HepG2 (cell line): ENCODE measurements at regions not wholly inside any gene's neighbourhood (a gene's known extent, or its start where the extent isn't known, plus 50 kb on each side); places are given as distances from the start of the nearest gene placed in this dataset.
"Not testable (repeated sequence)": the region's sequence is repeated elsewhere in the genome, so short reads cannot be mapped to it uniquely, and the experiment has no call there.

ENCODE experiments used
- ATAC-seq: fragments of 200-7000 bp; cut with Tn5 transposase; 3 replicates; pipeline ENCODE4 v1.9.1; 2020; ENCODE audit warnings: mild to moderate bottlenecking, moderate library complexity
- BruUV-seq: library from RNA; stranded (reverse); fragments of 400-500 nt; replicated peaks from 2 replicates; lab custom pipeline; 2021; lab: Mats Ljungman, UMichigan
- CTCF ChIA-PET: fragments of 300-600 bp; formaldehyde crosslinking; extraction: SDS; loops from one replicate; lab custom pipeline; 2021; ENCODE audit warnings: low total read pairs, inconsistent platforms, low intra/inter-chr PET ratio; lab: Yijun Ruan, JAX
- POLR2A ChIA-PET: fragments of 350-600 bp; sonication (Branson Sonifier 250); formaldehyde crosslinking; loops from one replicate; lab custom pipeline; 2020; ENCODE audit warnings: antibody characterized with exemption, inconsistent platforms; lab: Yijun Ruan, JAX
- DNase-seq: peaks from one replicate; pipeline ENCODE4 v3.0.0-alpha.2; 2015; ENCODE audit warnings: low spot score
- FAIRE-seq: peaks from 3 replicates; lab custom pipeline; 2011; peaks lifted over from hg19 to GRCh38; lab: Jason Lieb, UNC
- H2AFZ ChIP-seq: one replicate; pipeline ENCODE4 v1.6.1; 2011; ENCODE audit warnings: low read length, inconsistent platforms
- H3K27ac ChIP-seq: fragments of 300-600 bp; 3 replicates; pipeline ENCODE4 v1.8.0; 2011; ENCODE audit warnings: mixed run types, mild to moderate bottlenecking, mixed read lengths, low read length, inconsistent platforms; ENCODE audit not compliant: insufficient read depth; ENCODE audit errors: extremely low read length
- H3K27me3 ChIP-seq, 2 experiments: fragments of 200-600 bp in 1 of 2; 2 replicates in 1 of 2; 3 replicates in 1 of 2; pipeline versions ENCODE4 v1.6.0 to v1.8.0; 2011; ENCODE audit warnings: low read length in 2 of 2, mild to moderate bottlenecking in 2 of 2, moderate library complexity in 2 of 2, inconsistent platforms in 1 of 2; ENCODE audit not compliant: insufficient read depth in 2 of 2, control insufficient read depth in 1 of 2
- H3K36me3 ChIP-seq, 2 experiments: fragments of 200-600 bp in 1 of 2; replicated peaks in 1 of 2; 2 replicates in 1 of 2; 3 replicates in 1 of 2; pipeline versions ENCODE4 v1.5.1 to v1.8.0; 2011; ENCODE audit warnings: low read length in 2 of 2, inconsistent platforms in 1 of 2; ENCODE audit not compliant: insufficient read depth in 2 of 2, control insufficient read depth in 1 of 2
- H3K4me1 ChIP-seq: 2 replicates; pipeline ENCODE4 v1.5.1; 2012; ENCODE audit warnings: low read length, inconsistent platforms; ENCODE audit not compliant: insufficient read depth
- H3K4me2 ChIP-seq: 2 replicates; pipeline ENCODE4 v1.6.0; 2011; ENCODE audit warnings: low read depth, low read length, inconsistent platforms
- H3K4me3 ChIP-seq, 3 experiments: fragments of 200-600 bp in 1 of 3; sonication (generic), shearing (Covaris generic) in 1 of 3; replicated peaks in 1 of 3; 2 replicates each; pipeline ENCODE4 v1.5.1; 2011 to 2016; ENCODE audit warnings: low read length in 3 of 3, inconsistent platforms in 2 of 3, low read depth in 2 of 3, mild to moderate bottlenecking in 2 of 3, control low read depth in 1 of 3, mixed read lengths in 1 of 3; ENCODE audit not compliant: insufficient read depth in 1 of 3
- H3K79me2 ChIP-seq: one replicate; pipeline ENCODE4 v1.6.1; 2011; ENCODE audit warnings: low read length, inconsistent platforms; ENCODE audit not compliant: insufficient read depth
- H3K9ac ChIP-seq: 2 replicates; pipeline ENCODE4 v1.6.0; 2011; ENCODE audit warnings: mild to moderate bottlenecking, low read depth, low read length, inconsistent platforms; ENCODE audit not compliant: insufficient read depth
- H3K9me3 ChIP-seq: 2 replicates; pipeline ENCODE4 v1.5.1; 2012; ENCODE audit warnings: mild to moderate bottlenecking, low read length
- H4K20me1 ChIP-seq: 2 replicates; pipeline ENCODE4 v1.6.0; 2011; ENCODE audit warnings: inconsistent platforms, mild to moderate bottlenecking, low read length, moderate library complexity; ENCODE audit not compliant: insufficient read depth
- BATF2 ChIP-seq: sonication (generic); formaldehyde crosslinking; IDR thresholded peaks from 2 replicates; pipeline ENCODE4 v1.8.0; 2022; ENCODE audit warnings: mild to moderate bottlenecking, missing genetic modification reagents, moderate library complexity
- JUND ChIP-seq: sonication (generic); formaldehyde crosslinking; IDR thresholded peaks from 2 replicates; pipeline ENCODE4 v1.8.0; 2022; ENCODE audit warnings: mild to moderate bottlenecking, missing genetic modification reagents
- MLLT10 ChIP-seq: sonication (generic); formaldehyde crosslinking; IDR thresholded peaks from 2 replicates; pipeline ENCODE4 v1.4.0; 2020; ENCODE audit warnings: missing genetic modification reagents
- MXD4 ChIP-seq: IDR thresholded peaks from 2 replicates; pipeline ENCODE4 v1.6.1; 2016; ENCODE audit warnings: mild to moderate bottlenecking, missing biosample characterization, missing genetic modification reagents
- SMYD3 ChIP-seq: sonication (generic); formaldehyde crosslinking; IDR thresholded peaks from 2 replicates; pipeline ENCODE4 v1.8.1; 2023; ENCODE audit warnings: mild to moderate bottlenecking, missing genetic modification reagents
- SP140L ChIP-seq: sonication (generic); formaldehyde crosslinking; IDR thresholded peaks from 2 replicates; pipeline ENCODE4 v1.4.0; 2020; ENCODE audit warnings: missing genetic modification reagents, borderline replicate concordance
- TAF1 ChIP-seq: sonication (generic); formaldehyde crosslinking; IDR thresholded peaks from 2 replicates; pipeline ENCODE4 v1.4.0; 2020; ENCODE audit warnings: missing genetic modification reagents
- ZNF24 ChIP-seq: fragments of 450-650 bp; IDR thresholded peaks from 2 replicates; pipeline ENCODE4 v1.6.1; 2017; ENCODE audit warnings: antibody characterized with exemption, mild to moderate bottlenecking
- ZNF441 ChIP-seq: sonication (generic); formaldehyde crosslinking; IDR thresholded peaks from 2 replicates; pipeline ENCODE4 v1.7.0; 2021; ENCODE audit warnings: missing genetic modification reagents, borderline replicate concordance
- ZNF768 ChIP-seq: sonication (generic); formaldehyde crosslinking; IDR thresholded peaks from 2 replicates; pipeline ENCODE4 v1.4.0; 2020; ENCODE audit warnings: missing genetic modification reagents
- WGBS: methylation state at CpG from one replicate; pipeline ENCODE4 v1.1.6; 2017; ENCODE audit warnings: low lambda C conversion rate; 5-methylcytosine and 5-hydroxymethylcytosine counted together
- in situ Hi-C: cut with HindIII; loops from 2 replicates; pipeline ENCODE4 v1.10.0; 2017; ENCODE audit warnings: low pct_unique_long_range_greater_than_20kb; ENCODE audit not compliant: extremely low pct_ligation_motif_present
- intact Hi-C: fragments of 100-400 bp; cut with micrococcal nuclease; formaldehyde crosslinking; loops from one replicate; pipeline ENCODE4 v1.10.0; 2022; ENCODE audit not compliant: unreplicated experiment

- no peak for TF ChIP-seq ZNF441 (CRISPR knock-in tag)
- TF ChIP-seq JUND (CRISPR knock-in tag): no peak
- TF ChIP-seq SP140L: no peak
Observed at GRCh38 chr3:82587174-82587573, 825.7 kb upstream of the GBE1 start (continued).

GRCh38 chr3:82586414-82586813, 825.0 kb upstream of the GBE1 start:
- no peaks in the 10 kb centered on the region for H4K20me1 ChIP-seq
- H3K27ac ChIP-seq: no peak overlapping the region
- no peaks in the 10 kb centered on the region for H3K27me3 ChIP-seq
- H3K9ac ChIP-seq: no peak overlapping the region
- H3K4me2 ChIP-seq: no peak overlapping the region
- in situ Hi-C loops: no loop called here
- H2AFZ ChIP-seq: no peak overlapping the region
- peaks cover 12% of the 10 kb centered on the region for H3K4me1 ChIP-seq
- H3K79me2 ChIP-seq: no peaks in the 10 kb centered on the region
- POLR2A ChIA-PET: no interaction called here
- TF ChIP-seq ZNF768 (CRISPR knock-in tag): no peak
- no peak for TF ChIP-seq SMYD3 (CRISPR knock-in tag)
- no peak for TF ChIP-seq TAF1
- no peak for TF ChIP-seq MXD4 (CRISPR knock-in tag)
- TF ChIP-seq ZNF441 (CRISPR knock-in tag): no peak
- TF ChIP-seq MLLT10 (CRISPR knock-in tag): no peak
- TF ChIP-seq ZNF24: no peak
- TF ChIP-seq BATF2 (CRISPR knock-in tag): no peak
- no peak for FAIRE-seq
- 4% methylated on average over 3 of the region's 3 CpGs for WGBS
- BruUV-seq: no TSS peak
- CTCF ChIA-PET: no interaction called here
- no peaks in the 10 kb centered on the region for H3K36me3 ChIP-seq
- ATAC-seq: no peak
- DNase-seq: no peak
- H3K9me3 ChIP-seq: no peaks in the 10 kb centered on the region
- intact Hi-C loops: no loop called here
- H3K4me3 ChIP-seq: no peak overlapping the region

GRCh38 chr3:82586002-82586401, 824.6 kb upstream of the GBE1 start:
- BruUV-seq, in situ Hi-C loops, ATAC-seq, H3K36me3 ChIP-seq, H3K4me3 ChIP-seq, H3K79me2 ChIP-seq, H3K4me2 ChIP-seq, H2AFZ ChIP-seq, H3K9ac ChIP-seq, intact Hi-C loops, H4K20me1 ChIP-seq, H3K27ac ChIP-seq, CTCF ChIA-PET, FAIRE-seq, H3K9me3 ChIP-seq, DNase-seq, H3K27me3 ChIP-seq: not testable (repeated sequence)
- H3K4me1 ChIP-seq: peaks cover 12% of the 10 kb centered on the region
- POLR2A ChIA-PET: interaction anchor here (0.6 kb wide), 1 partner anchor 47 kb away, joined by 3 read pairs; no protein-coding TSS in a partner anchor
- WGBS: 1% methylated on average over 5 of the region's 5 CpGs

GRCh38 chr3:82585591-82585990, 824.1 kb upstream of the GBE1 start:
- CTCF ChIA-PET, BruUV-seq: not testable (repeated sequence)

More at GRCh38 chr3:82585591-82585990, 824.1 kb upstream of the GBE1 start:
- H3K9ac ChIP-seq, H3K27ac ChIP-seq, H3K4me3 ChIP-seq, H4K20me1 ChIP-seq, H3K36me3 ChIP-seq, H3K9me3 ChIP-seq, H2AFZ ChIP-seq, FAIRE-seq, intact Hi-C loops, DNase-seq, H3K4me2 ChIP-seq, H3K79me2 ChIP-seq, H3K27me3 ChIP-seq, ATAC-seq, in situ Hi-C loops: not testable (repeated sequence)
- H3K4me1 ChIP-seq: peaks cover 12% of the 10 kb centered on the region
- 12% methylated on average over 2 of the region's 2 CpGs for WGBS
- POLR2A ChIA-PET: interaction anchor here (0.6 kb wide), 1 partner anchor 47 kb away, joined by 3 read pairs; no protein-coding TSS in a partner anchor
